Brain microvascular endothelial cell (primary cell): ENCODE measurements at regions not wholly inside any gene's neighbourhood (a gene's known extent, or its start where the extent isn't known, plus 50 kb on each side); places are given as distances from the start of the nearest gene placed in this dataset.

Experiments
- DNase-seq: peaks from one replicate; pipeline ENCODE4 v3.0.0-alpha.2; 2020
- H3K27ac ChIP-seq: fragments of 250-450 bp; sonication (Bioruptor Pico); 2 replicates; pipeline ENCODE4 v1.5.1; 2020; ENCODE audit warnings: mild to moderate bottlenecking, moderate library complexity
- H3K27me3 ChIP-seq: fragments of 250-450 bp; sonication (Bioruptor Pico); replicated peaks from 2 replicates; pipeline ENCODE4 v1.5.1; 2020; ENCODE audit warnings: mild to moderate bottlenecking
- H3K36me3 ChIP-seq: fragments of 250-450 bp; sonication (Bioruptor Pico); replicated peaks from 2 replicates; pipeline ENCODE4 v1.5.1; 2020; ENCODE audit warnings: mild to moderate bottlenecking
- H3K4me3 ChIP-seq: 2 replicates; pipeline ENCODE4 v1.5.1; 2011; ENCODE audit warnings: low read depth, mild to moderate bottlenecking, control low read depth, low read length, moderate library complexity
- CTCF ChIP-seq: IDR thresholded peaks from 2 replicates; pipeline ENCODE4 v1.5.1; 2011; ENCODE audit warnings: low read depth, mild to moderate bottlenecking, moderate library complexity, low read length, control low read depth, inconsistent platforms; ENCODE audit errors: missing control alignments
- in situ Hi-C: cut with HindIII; loops from 2 replicates; pipeline ENCODE4 v1.10.0; 2017; ENCODE audit warnings: low sequenced_read_pairs, low pct_ligation_motif_present

DNA sequence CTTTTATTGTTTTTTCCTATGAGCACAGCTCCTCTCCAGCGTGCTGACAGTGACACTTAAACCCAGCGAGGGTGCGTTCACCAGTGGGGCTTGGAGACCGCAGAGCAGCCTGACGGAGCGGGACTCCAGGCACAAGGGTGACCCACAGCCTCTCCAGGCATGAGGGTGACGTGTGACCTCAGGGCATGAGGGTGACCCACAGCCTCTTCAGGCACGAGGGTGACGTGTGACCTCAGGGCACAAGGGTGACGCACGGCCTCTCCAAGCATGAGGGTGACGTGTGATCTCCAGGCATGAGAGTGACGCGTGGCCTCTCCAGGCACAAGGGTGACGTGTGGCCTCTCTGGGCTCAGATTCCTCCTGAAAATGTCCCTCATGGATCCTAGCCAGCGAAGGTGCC, 164.3 kb upstream of the TCERG1L start:
- no peaks in the 10 kb centered on the region for H3K36me3 ChIP-seq
- no peak for TF ChIP-seq CTCF
- in situ Hi-C loops: no loop called here
- H3K27me3 ChIP-seq: no peaks in the 10 kb centered on the region
- DNase-seq: no peak
- H3K4me3 ChIP-seq: no peak overlapping the region
- no peak overlapping the region for H3K27ac ChIP-seq

DNA sequence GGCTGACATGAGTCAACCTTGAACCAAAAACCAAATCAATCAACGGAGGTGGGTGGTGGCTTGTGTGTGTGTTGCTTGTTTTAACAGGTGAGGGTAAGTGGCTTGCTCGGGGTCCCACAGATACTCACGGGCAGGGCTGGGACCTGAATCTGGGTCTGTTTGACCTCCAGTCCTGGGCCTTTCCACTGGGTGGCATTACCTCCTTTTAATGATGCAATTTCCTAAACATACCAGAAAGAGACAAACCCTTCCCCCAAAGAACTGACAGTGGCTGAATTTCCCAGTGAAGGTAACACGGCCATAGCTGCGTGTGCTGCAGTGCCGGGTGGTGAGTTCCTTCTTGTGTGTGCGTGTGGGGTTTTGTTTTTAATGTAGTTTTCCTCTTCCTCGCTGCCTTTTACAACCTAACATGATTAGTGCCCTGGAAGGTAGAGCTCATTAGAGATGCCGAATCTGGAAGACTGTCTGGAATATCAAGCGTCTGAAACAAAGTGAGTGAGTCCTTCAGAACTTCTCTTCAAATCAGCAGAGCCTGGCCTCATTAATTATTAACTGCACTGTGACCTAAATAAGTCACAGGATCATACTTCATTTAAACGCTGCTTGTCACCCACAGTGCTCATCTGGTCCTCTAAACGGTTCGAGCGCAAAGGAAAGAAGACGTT, 166.1 kb upstream of the TCERG1L start:
- in situ Hi-C loops: no loop called here
- DNase-seq: no peak
- no peak for TF ChIP-seq CTCF

DNA sequence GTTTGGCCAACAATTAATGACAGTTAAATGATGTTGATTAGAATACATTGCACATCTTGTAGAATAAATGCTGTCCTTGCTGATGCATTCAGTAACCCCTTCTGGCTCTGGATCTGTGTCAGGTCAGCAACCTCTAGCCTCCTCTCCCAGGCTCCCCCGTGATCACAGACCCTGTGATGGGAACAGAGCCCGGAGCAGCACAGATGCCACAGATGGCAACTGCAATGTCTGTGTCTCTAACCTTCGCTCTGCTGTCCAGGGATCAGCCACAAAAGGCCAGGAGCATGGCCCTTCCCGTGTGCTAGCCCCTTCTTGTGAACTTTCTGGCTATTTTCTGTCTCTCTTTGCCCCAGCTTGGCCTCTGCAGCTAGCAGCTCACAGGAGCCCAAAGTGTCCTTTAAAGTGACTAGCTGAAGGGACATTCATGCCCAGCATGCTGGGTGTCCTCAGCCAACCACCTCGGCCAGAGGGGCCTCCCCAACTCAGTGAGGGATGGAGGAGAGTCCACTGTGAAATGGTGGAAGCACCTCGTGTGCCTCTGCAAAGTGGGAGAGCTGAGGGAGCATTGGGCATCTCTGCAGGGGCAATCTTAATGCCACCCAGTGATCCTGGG, 167.0 kb upstream of the TCERG1L start:
- in situ Hi-C loops: no loop called here
- TF ChIP-seq CTCF: no peak
- Histone ChIP-seq H3K27me3 (no peaks in the 10 kb centered on the region), H3K36me3 (no peaks in the 10 kb centered on the region), H3K27ac (no peak overlapping the region), H3K4me3 (no peak overlapping the region)
- no peak for DNase-seq

More for the DNA sequence above, 166.1 kb upstream of the TCERG1L start:
- no peak overlapping the region for H3K4me3 ChIP-seq
- H3K27ac ChIP-seq: no peak overlapping the region
- no peaks in the 10 kb centered on the region for H3K36me3 ChIP-seq
- no peaks in the 10 kb centered on the region for H3K27me3 ChIP-seq

DNA sequence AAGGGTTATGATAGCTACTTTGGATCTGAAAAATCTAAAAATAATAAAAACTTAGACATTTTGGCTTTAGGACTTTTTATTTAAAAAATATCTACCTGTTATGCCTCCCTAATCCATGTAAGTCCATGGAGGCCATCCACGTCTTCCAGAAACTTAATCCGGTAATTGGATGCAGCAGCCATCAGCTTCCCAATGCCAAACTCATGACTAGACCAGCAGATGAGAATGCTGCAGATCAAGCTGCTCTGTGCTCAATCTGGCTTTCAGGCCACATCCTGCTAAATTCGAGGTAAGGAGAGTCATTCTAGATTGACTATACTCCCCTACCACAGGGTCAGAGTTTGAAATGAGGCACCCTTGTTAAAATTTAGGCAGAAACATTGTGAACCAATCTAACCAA, 168.5 kb upstream of the TCERG1L start:
- no peaks in the 10 kb centered on the region for H3K27me3 ChIP-seq
- DNase-seq: no peak
- in situ Hi-C loops: no loop called here
- no peak overlapping the region for H3K4me3 ChIP-seq
- H3K27ac ChIP-seq: no peak overlapping the region
- TF ChIP-seq CTCF: no peak
- H3K36me3 ChIP-seq: no peaks in the 10 kb centered on the region

GRCh38 chr10:131480861-131481260, 169.3 kb upstream of the TCERG1L start:
- Histone ChIP-seq H3K36me3 (no peaks in the 10 kb centered on the region), H3K4me3 (no peak overlapping the region), H3K27me3 (no peaks in the 10 kb centered on the region), H3K27ac (no peak overlapping the region)
- in situ Hi-C loops: no loop called here
- no peak for TF ChIP-seq CTCF
- no peak for DNase-seq

DNA sequence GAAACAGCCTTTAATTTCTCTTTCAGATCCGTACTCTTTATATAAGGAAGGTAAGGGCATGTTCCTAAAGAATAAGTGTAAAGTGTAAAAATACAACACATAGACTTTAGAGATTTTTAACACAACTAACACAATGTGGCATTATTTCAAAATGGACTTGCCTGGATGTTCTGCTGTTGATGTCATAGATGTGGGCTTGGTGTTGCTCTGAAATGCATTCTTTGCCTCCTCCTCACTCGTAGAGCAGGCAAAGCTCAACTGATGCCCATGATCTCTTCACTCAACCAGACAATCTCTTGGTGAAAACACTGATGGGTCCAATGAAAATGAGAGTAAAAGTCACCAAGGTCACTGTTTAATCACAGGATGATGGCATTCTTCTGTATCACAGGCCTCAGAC, 174.2 kb upstream of the TCERG1L start:
- no peaks in the 10 kb centered on the region for H3K36me3 ChIP-seq
- H3K27ac ChIP-seq: no peak overlapping the region
- DNase-seq: no peak
- no peak for TF ChIP-seq CTCF
- H3K4me3 ChIP-seq: no peak overlapping the region
- H3K27me3 ChIP-seq: no peaks in the 10 kb centered on the region
- in situ Hi-C loops: no loop called here
